NK-92 treated with Interleukin-12 subunit alpha and Interleukin-12 subunit beta, amount 100 ng/mL, for 24 hours (cell line): ENCODE measurements at regions not wholly inside any gene's neighbourhood (a gene's known extent, or its start where the extent isn't known, plus 50 kb on each side); places are given as distances from the start of the nearest gene placed in this dataset.

Experiments used
- DNase-seq: peaks from one replicate; lab custom pipeline; 2025; lab: John Stamatoyannopoulos, UW

DNA sequence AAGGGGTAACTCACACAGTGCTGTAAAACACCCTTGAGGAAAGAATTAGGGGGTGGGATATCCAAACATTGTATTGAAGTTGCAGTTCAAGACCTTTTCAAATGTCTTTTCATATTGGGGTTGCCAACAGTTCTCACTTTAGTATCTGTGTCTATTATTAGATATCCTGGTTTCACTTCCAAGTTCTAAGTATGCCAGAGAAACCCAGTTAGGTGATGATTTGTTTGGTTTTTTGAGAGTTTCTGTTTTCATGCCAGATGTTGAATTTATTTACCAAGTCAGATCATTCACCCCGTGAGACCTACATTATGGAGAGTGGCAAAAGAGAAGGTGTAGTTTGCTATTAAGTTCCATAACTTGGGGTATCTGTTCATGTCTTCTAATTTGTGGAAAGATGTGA, 64.5 kb downstream of the C9orf152 start:
- DNase-seq: no peak

GRCh38 chr9:110143950-110144545, 63.9 kb downstream of the C9orf152 start:
- no peak for DNase-seq

DNA sequence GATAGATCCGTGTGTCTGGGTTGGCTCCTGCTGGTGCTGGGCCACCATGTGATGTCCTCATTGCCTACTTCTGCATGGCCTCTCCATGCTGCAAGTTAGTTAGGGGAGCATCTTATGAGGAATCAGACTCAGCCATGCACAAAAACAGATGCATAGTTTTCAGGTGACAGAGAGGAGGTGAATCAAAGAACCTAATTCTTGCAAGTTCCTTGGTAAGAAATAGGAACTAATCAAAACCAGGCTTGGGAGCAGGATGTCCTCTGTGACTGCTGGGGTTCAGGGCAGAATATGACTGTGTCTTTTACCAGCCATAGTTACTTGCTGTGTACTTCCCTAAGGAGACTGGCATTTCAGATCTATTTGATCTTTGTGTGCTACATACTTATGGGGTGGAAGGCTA, 61.6 kb downstream of the C9orf152 start:
- no peak for DNase-seq

- peak; percentile 15 for DNase-seq
Observed at GRCh38 chr9:110148384-110148783, 59.6 kb downstream of the C9orf152 start.

GRCh38 chr9:110148891-110149290, 59.1 kb downstream of the C9orf152 start:
- DNase-seq: no peak
